Mesendoderm (in vitro differentiated cells): ENCODE measurements at regions not wholly inside any gene's neighbourhood (a gene's known extent, or its start where the extent isn't known, plus 50 kb on each side); places are given as distances from the start of the nearest gene placed in this dataset.

Experiments
- DNase-seq: peaks from one replicate; pipeline ENCODE4 v3.0.0; 2013
- H2AK5ac ChIP-seq: 2 replicates; pipeline ENCODE4 v1.6.1; 2013; ENCODE audit warnings: low read length, inconsistent platforms
- H2BK120ac ChIP-seq: 2 replicates; pipeline ENCODE4 v1.6.1; 2013; ENCODE audit warnings: low read depth, mild to moderate bottlenecking, low read length, moderate library complexity, mixed read lengths
- H2BK15ac ChIP-seq: replicated peaks from 2 replicates; pipeline ENCODE4 v1.6.1; 2013; ENCODE audit warnings: low read depth, mild to moderate bottlenecking, moderate library complexity
- H2BK5ac ChIP-seq: 2 replicates; pipeline ENCODE4 v1.6.1; 2013; ENCODE audit warnings: low read length, inconsistent platforms
- H3K18ac ChIP-seq: 2 replicates; pipeline ENCODE4 v1.6.1; 2013; ENCODE audit warnings: mild to moderate bottlenecking, low read length, mixed read lengths
- H3K23ac ChIP-seq: one replicate; pipeline ENCODE4 v1.6.1; 2013; ENCODE audit warnings: low read length
- H3K27ac ChIP-seq: 2 replicates; pipeline ENCODE4 v1.5.1; 2013; ENCODE audit warnings: low read depth, mild to moderate bottlenecking, inconsistent platforms, low read length, moderate library complexity
- H3K27me3 ChIP-seq: 2 replicates; pipeline ENCODE4 v1.6.1; 2013; ENCODE audit warnings: low read length, control low read depth, mild to moderate bottlenecking, inconsistent platforms; ENCODE audit not compliant: insufficient read depth, poor library complexity
- H3K36me3 ChIP-seq: 2 replicates; pipeline ENCODE4 v1.6.1; 2013; ENCODE audit warnings: low read length, inconsistent platforms; ENCODE audit not compliant: control insufficient read depth, insufficient read depth
- H3K4ac ChIP-seq: one replicate; pipeline ENCODE4 v1.6.1; 2013; ENCODE audit warnings: low read depth, mild to moderate bottlenecking, low read length, moderate library complexity
- H3K4me1 ChIP-seq: 2 replicates; pipeline ENCODE4 v1.6.1; 2013; ENCODE audit warnings: low read depth, low read length, inconsistent platforms; ENCODE audit not compliant: control insufficient read depth
- H3K4me2 ChIP-seq: 2 replicates; pipeline ENCODE4 v1.6.1; 2013; ENCODE audit warnings: low read length
- H3K4me3 ChIP-seq: 2 replicates; pipeline ENCODE4 v1.5.1; 2013; ENCODE audit warnings: mild to moderate bottlenecking, low read length
- H3K56ac ChIP-seq: one replicate; pipeline ENCODE4 v1.6.1; 2013; ENCODE audit warnings: low read length
- H3K79me1 ChIP-seq: 2 replicates; pipeline ENCODE4 v1.6.1; 2013; ENCODE audit warnings: low read length, inconsistent platforms
- H3K79me2 ChIP-seq: 2 replicates; pipeline ENCODE4 v1.6.1; 2013; ENCODE audit warnings: mild to moderate bottlenecking, low read length; ENCODE audit not compliant: control insufficient read depth, insufficient read depth
- H3K9ac ChIP-seq: 2 replicates; pipeline ENCODE4 v1.6.1; 2013; ENCODE audit warnings: low read length, inconsistent platforms
- H4K5ac ChIP-seq: one replicate; pipeline ENCODE4 v1.6.1; 2013; ENCODE audit warnings: low read length
- H4K8ac ChIP-seq: one replicate; pipeline ENCODE4 v1.6.1; 2013; ENCODE audit warnings: low read depth, mild to moderate bottlenecking, control low read depth, low read length, moderate library complexity
- WGBS: extraction: QIAGEN DNeasy Blood & Tissue Kit; methylation state at CpG from one replicate; pipeline ENCODE4 v1.1.7; 2013; ENCODE audit warnings: low lambda C conversion rate, missing lambda C conversion rate; ENCODE audit not compliant: insufficient coverage; ENCODE audit errors: extremely low coverage; 5-methylcytosine and 5-hydroxymethylcytosine counted together

DNA sequence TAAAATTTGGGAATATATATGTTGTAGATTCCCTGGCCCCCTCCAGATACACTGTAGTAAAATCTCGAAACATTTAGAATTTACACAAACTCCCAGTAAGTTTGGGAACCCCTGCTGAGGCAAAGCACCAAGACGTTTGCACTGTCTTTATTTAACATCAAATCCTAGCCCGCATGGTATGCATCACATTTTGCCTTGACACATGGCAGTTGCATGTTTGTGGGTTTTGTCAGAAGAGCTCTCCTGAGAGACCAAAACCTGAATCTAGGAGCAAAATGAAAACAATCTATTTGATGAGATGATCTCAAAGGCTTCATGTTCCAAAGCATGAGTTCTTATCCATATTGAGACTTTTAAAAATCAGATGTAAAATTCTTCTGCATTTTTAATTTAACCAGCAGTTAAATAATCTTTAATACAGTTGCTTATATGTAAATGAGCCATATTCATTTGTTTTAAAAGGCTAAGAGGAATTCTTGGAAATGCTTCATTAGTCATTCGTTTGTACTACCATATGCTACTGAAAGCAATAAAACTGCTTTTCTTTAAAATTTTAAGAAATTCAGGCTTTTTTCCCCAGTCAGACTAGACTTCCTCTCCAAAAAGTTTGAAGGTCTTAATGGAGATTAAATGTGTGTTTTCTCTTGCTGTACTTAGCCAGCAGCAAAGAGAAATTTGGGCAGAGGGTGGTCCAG, 105.2 kb upstream of the BOC start:
- no peak overlapping the region for H2BK15ac ChIP-seq
- WGBS = no CpG with 5 or more reads among the region's 4 CpGs
- no peak overlapping the region for H3K18ac ChIP-seq
- H3K79me2 ChIP-seq = no peaks in the 10 kb centered on the region
- no peaks in the 10 kb centered on the region for H3K79me1 ChIP-seq
- no peak overlapping the region for H2BK120ac ChIP-seq
- no peaks in the 10 kb centered on the region for H3K4me1 ChIP-seq
- no peak overlapping the region for H3K4ac ChIP-seq
- no peak overlapping the region for H3K4me3 ChIP-seq
- no peaks in the 10 kb centered on the region for H3K27me3 ChIP-seq
- H2AK5ac ChIP-seq = no peak overlapping the region
- H3K4me2 ChIP-seq = no peak overlapping the region
- no peak overlapping the region for H4K8ac ChIP-seq
- no peaks in the 10 kb centered on the region for H3K36me3 ChIP-seq
- H4K5ac ChIP-seq = no peak overlapping the region
- H3K23ac ChIP-seq = no peak overlapping the region
- no peak for DNase-seq
- no peak overlapping the region for H3K56ac ChIP-seq
- H3K27ac ChIP-seq = no peak overlapping the region
- H2BK5ac ChIP-seq = no peak overlapping the region
- no peak overlapping the region for H3K9ac ChIP-seq

DNA sequence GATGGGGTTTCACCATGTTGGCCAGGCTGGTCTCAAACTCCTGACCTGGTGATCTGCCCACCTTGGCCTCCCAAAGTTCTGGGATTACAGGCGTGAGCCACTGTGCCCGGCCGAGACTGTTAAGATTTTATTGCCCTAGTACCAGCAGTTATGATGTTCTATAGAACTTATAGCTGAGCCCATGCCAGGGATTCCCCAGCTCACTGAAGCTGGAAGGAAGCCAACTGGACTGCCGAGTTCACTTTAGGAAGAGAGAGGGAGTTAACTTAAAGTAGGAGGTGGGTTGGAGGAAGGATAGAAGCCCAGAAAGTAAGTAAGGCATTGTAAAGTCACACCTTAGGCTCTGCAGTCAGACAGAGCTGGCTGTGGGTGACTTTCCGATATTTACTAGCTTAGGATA, 101.1 kb upstream of the BOC start:
- no peak overlapping the region for H3K18ac ChIP-seq
- no peak overlapping the region for H3K56ac ChIP-seq
- H2BK120ac ChIP-seq = no peak overlapping the region
- H3K79me1 ChIP-seq = no peaks in the 10 kb centered on the region
- no peaks in the 10 kb centered on the region for H3K4me1 ChIP-seq
- H2BK15ac ChIP-seq = no peak overlapping the region
- H3K4me3 ChIP-seq = no peak overlapping the region
- no peaks in the 10 kb centered on the region for H3K79me2 ChIP-seq
- no peak overlapping the region for H3K9ac ChIP-seq
- no peak overlapping the region for H2AK5ac ChIP-seq
- no peak overlapping the region for H3K4me2 ChIP-seq
- no peak overlapping the region for H3K27ac ChIP-seq
- H3K27me3 ChIP-seq = no peaks in the 10 kb centered on the region
- WGBS = no CpG with 5 or more reads among the region's 5 CpGs
- no peak overlapping the region for H4K8ac ChIP-seq
- H3K36me3 ChIP-seq = no peaks in the 10 kb centered on the region
- H4K5ac ChIP-seq = no peak overlapping the region
- no peak overlapping the region for H3K23ac ChIP-seq
- no peak overlapping the region for H2BK5ac ChIP-seq
- no peak overlapping the region for H3K4ac ChIP-seq
- no peak for DNase-seq

DNA sequence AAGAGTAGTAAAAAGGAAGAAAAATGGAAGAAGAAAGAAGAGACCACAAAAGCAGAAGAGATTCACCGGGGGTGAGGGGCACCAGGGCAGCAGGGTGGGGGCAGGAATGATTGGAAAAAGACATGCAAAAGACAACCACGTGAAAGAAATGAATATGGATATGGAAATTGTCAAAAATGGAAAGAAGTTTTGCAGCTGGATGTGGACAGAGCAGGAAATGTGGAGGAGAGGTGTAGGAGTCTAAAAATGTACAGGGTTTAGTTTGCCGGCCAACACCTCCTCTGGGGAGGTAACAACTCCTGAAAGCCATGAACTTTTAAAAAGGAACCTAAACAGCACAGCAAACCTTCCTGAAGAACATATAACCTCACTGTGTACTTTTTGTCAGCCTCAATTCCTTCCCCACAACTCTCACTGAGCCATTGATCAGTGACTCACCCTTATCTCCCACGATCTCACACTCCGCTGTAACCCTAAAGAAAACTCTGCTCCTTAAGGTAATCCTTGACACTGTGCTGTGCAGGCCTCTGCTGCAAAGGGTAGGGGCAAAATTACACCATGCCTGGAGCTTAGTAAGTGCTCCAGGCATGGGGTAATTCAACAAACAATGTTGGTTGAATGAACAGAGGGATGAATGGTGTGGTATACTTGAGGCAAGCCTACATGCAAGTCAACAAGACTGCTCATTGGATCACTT, 100.2 kb upstream of the BOC start:
- Histone ChIP-seq H3K79me1 (no peaks in the 10 kb centered on the region), H3K36me3 (no peaks in the 10 kb centered on the region), H3K4me1 (no peaks in the 10 kb centered on the region), H3K4me2 (no peak overlapping the region), H2BK15ac (no peak overlapping the region), H3K27ac (no peak overlapping the region), H2BK120ac (no peak overlapping the region), H2AK5ac (no peak overlapping the region), H2BK5ac (no peak overlapping the region), H4K8ac (no peak overlapping the region), H3K18ac (no peak overlapping the region), H3K4ac (no peak overlapping the region), H3K23ac (no peak overlapping the region), H3K56ac (no peak overlapping the region), H4K5ac (no peak overlapping the region), H3K4me3 (no peak overlapping the region), H3K79me2 (no peaks in the 10 kb centered on the region), H3K9ac (no peak overlapping the region), H3K27me3 (no peaks in the 10 kb centered on the region)
- DNase-seq = peak; percentile 90
- WGBS = no CpG with 5 or more reads among the region's 5 CpGs

DNA sequence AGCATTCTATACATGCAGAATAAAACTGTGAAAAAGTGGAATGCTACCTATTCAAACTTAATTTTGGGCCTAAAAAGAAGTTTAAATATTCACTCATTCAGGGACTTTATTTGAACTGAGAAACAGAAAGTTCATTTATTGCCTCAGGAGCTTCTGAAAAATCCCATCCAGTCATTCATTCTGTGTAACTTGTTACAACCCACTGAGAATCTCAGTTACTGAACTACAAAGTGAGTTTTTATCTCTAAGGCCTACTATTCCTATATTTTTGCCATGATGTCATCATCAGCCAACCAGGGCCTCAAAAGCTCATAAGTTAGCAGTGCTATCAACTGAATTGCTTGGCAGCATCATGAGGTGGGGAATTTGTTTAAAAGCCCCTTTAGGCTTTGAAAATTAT, 98.0 kb upstream of the BOC start:
- Histone ChIP-seq H3K4me2 (no peak overlapping the region), H3K27ac (no peak overlapping the region), H3K4me3 (no peak overlapping the region), H2BK15ac (no peak overlapping the region), H3K79me2 (no peaks in the 10 kb centered on the region), H3K4ac (no peak overlapping the region), H3K9ac (no peak overlapping the region), H3K23ac (no peak overlapping the region), H3K27me3 (no peaks in the 10 kb centered on the region), H3K36me3 (no peaks in the 10 kb centered on the region), H4K8ac (no peak overlapping the region), H3K56ac (no peak overlapping the region), H3K18ac (no peak overlapping the region), H2BK120ac (no peak overlapping the region), H3K79me1 (no peaks in the 10 kb centered on the region), H2AK5ac (no peak overlapping the region), H2BK5ac (no peak overlapping the region), H4K5ac (no peak overlapping the region), H3K4me1 (no peaks in the 10 kb centered on the region)
- DNase-seq = no peak

DNA sequence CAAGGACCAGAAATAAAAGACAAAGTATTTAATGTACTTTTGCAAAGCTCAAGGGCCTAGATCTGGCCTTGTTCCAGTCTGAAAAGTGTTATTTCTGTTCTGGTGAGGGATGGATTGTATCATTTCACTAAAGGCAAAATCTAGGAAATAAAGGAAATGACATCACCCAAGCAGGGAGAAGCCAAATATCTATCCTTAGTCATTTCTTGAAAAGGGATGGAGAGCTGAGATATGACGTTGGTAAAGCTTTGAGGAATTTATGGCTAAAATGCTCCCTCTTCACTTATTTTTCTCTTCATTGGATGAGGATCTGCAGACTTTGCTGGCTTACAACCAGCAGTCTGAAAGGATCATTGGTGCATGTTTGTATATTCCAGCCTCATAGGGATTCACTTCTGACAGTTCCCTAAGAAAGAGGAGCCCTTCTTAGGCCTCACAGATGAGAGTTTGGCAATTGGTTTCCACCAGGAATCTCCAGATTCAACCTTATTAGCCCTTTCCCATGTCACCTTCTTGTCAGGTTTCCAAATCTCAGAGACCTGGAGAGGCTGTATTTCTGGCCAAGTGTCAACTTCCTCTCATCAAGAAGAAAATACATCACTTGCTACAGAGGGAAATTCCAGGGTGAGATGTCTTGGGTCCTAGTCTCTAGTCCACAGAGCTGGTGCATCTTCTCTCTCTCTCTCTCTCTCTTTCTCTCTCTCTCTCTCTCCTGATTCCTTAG, 93.7 kb upstream of the BOC start:
- no CpG with 5 or more reads among the region's 1 CpG for WGBS
- no peak overlapping the region for H3K9ac ChIP-seq
- no peak overlapping the region for H3K4me3 ChIP-seq
- H3K56ac ChIP-seq = no peak overlapping the region
- no peaks in the 10 kb centered on the region for H3K27me3 ChIP-seq
- no peak overlapping the region for H3K18ac ChIP-seq
- H2BK15ac ChIP-seq = no peak overlapping the region
- no peak overlapping the region for H2BK120ac ChIP-seq
- DNase-seq = no peak
- no peak overlapping the region for H3K4me2 ChIP-seq
- H3K23ac ChIP-seq = no peak overlapping the region
- no peak overlapping the region for H4K8ac ChIP-seq
- no peaks in the 10 kb centered on the region for H3K36me3 ChIP-seq
- H3K4ac ChIP-seq = no peak overlapping the region
- no peaks in the 10 kb centered on the region for H3K79me2 ChIP-seq
- H4K5ac ChIP-seq = no peak overlapping the region
- H2BK5ac ChIP-seq = no peak overlapping the region
- no peak overlapping the region for H3K27ac ChIP-seq
- H2AK5ac ChIP-seq = no peak overlapping the region
- no peaks in the 10 kb centered on the region for H3K79me1 ChIP-seq
- no peaks in the 10 kb centered on the region for H3K4me1 ChIP-seq
